MM.1S (cell line): ENCODE measurements at regions not wholly inside any gene's neighbourhood (a gene's known extent, or its start where the extent isn't known, plus 50 kb on each side); places are given as distances from the start of the nearest gene placed in this dataset.

ENCODE experiments used
- EZH2 ChIP-seq: fragments of 300-600 bp; sonication (generic); optimal IDR thresholded peaks from 2 replicates; pipeline ENCODE3; 2017; ENCODE audit warnings: low read depth, mild to moderate bottlenecking, antibody characterized with exemption, low read length, mixed read lengths
- TF ChIP-seq, protein P1 (sequence below): fragments of 300-600 bp; sonication (generic); IDR thresholded peaks from 2 replicates; pipeline ENCODE4 v1.5.1; 2016; ENCODE audit warnings: antibody characterized with exemption, low read length, mixed read lengths

DNA sequence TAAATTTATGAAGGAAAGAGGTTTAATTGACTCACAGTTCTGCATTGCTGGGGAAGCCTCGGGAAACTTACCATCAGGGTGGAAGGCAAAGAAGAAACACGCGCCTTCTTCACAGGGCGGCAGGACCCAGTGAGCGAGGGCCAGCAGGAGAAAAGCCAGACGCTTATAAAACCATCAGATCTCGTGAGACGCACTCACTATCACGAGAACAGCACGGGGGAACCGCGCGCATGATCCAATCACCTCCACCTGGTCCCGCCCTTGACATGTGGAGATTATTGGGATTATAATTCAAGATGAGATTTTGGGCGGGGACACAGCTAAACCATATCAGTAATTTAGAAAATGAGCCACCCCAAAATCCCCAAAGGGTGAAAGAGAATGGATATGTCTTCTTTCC is 187.1 kb downstream of the RAP2A start:
- TF ChIP-seq, protein P1, sequence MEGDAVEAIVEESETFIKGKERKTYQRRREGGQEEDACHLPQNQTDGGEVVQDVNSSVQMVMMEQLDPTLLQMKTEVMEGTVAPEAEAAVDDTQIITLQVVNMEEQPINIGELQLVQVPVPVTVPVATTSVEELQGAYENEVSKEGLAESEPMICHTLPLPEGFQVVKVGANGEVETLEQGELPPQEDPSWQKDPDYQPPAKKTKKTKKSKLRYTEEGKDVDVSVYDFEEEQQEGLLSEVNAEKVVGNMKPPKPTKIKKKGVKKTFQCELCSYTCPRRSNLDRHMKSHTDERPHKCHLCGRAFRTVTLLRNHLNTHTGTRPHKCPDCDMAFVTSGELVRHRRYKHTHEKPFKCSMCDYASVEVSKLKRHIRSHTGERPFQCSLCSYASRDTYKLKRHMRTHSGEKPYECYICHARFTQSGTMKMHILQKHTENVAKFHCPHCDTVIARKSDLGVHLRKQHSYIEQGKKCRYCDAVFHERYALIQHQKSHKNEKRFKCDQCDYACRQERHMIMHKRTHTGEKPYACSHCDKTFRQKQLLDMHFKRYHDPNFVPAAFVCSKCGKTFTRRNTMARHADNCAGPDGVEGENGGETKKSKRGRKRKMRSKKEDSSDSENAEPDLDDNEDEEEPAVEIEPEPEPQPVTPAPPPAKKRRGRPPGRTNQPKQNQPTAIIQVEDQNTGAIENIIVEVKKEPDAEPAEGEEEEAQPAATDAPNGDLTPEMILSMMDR: no peak
- TF ChIP-seq EZH2: no peak
